ENCODE measurements at regions not wholly inside any gene's neighbourhood (a gene's known extent, or its start where the extent isn't known, plus 50 kb on each side); places are given as distances from the start of the nearest gene placed in this dataset.
"Not testable (repeated sequence)": the region's sequence is repeated elsewhere in the genome, so short reads cannot be mapped to it uniquely, and the experiment has no call there.

GRCh38 chr7:136479922-136480321 lies 388.5 kb upstream of the CHRM2 start:
- no peak overlapping the region for H3K4me3 ChIP-seq (ENCODE audit: low read length)
- no peak for TF ChIP-seq ZNF274 (IDR thresholded peaks at IDR 0.05; ENCODE audit: low read depth, low read length)

DNA sequence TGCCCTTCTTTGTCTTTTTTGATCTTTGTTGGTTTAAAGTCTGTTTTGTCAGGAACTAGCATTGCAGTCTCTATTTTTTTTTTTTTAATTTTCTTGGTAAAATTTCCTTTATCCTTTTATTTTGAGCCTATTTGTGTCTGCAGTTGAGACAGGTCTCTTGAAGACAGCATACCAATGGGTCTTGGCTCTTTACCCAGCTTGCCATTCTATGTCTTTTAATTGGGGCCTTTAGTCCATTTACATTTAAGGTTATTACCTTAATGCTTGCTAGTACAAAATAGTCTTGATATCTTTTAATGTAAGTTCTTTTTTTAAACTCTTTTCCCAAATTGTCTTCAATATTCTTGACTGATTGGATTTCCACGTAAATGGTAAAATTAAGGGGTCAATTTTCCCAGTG lies 398.3 kb upstream of the CHRM2 start:
- no peak overlapping the region for H3K4me3 ChIP-seq (ENCODE audit: low read length)
- TF ChIP-seq ZNF274 (IDR thresholded peaks at IDR 0.05; ENCODE audit: low read depth, low read length): no peak

DNA sequence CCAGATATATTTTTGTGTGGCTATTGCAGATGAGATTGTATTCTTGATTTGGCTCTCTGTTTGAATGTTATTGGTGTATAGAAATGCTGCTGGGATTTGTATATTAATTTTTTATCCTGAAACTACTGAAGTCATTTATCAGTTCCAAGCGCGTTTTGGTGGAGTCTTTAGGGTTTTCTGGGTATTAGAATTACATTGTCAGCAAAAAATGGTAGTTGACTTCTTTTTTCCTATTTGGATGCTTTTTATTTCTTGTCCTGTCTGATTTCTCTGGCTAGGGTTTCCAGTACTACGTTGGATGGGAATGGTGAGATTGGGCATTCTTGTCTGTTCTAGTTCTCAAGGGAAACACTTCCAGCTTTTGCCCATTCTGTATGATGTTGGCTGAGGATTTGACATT lies 415.5 kb upstream of the CHRM2 start:
- TF ChIP-seq ZNF274 (IDR thresholded peaks at IDR 0.05; ENCODE audit: low read depth, low read length): no peak
- no peak overlapping the region for H3K4me3 ChIP-seq (ENCODE audit: low read length)

DNA sequence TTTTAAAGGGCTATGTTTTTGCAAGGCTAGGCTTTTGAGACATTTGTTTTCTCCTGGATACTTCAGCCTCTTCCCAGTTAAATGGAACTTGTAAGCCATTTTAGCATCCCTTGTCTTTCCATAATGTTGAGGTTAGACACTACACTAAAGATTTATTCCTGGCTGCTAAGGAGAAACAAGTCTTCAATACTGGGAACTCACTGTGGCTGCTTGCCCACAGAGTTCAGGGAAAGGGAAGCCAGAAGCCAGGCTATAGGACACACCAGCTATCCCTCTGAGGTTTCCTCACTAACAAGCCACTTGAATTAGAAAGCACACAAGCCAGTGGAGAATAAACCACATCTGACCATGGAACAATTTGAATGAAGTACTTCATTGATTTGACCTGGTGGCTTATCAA lies 421.7 kb upstream of the CHRM2 start:
- no peak overlapping the region for H3K4me3 ChIP-seq (ENCODE audit: low read length)
- TF ChIP-seq ZNF274 (IDR thresholded peaks at IDR 0.05; ENCODE audit: low read depth, low read length): no peak

DNA sequence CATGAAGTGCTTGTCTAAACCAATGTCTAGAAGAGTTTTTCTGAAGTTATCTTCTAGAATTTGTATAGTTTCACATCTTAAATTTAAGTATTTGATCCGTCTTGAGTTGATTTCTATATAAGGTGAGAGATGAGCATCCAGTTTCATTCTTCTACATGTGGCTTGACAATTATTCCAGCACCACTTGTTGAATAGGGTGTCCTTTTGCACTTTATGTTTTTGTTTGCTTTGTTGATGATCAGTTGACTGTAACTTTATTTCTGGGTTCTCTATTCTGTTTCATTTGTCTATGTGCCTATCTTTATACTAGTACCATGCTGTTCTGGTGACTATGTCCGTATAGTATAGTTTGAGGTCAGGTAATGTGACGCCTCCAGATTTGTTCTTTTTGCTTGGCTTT lies 426.6 kb upstream of the CHRM2 start:
- no peak overlapping the region for H3K4me3 ChIP-seq (ENCODE audit: low read length)
- TF ChIP-seq ZNF274 (IDR thresholded peaks at IDR 0.05; ENCODE audit: low read depth, low read length): no peak

- H3K4me3 ChIP-seq (ENCODE audit: low read length): not testable (repeated sequence)
These were observed 436.7 kb upstream of the CHRM2 start for GRCh38 chr7:136431736-136432135.

DNA sequence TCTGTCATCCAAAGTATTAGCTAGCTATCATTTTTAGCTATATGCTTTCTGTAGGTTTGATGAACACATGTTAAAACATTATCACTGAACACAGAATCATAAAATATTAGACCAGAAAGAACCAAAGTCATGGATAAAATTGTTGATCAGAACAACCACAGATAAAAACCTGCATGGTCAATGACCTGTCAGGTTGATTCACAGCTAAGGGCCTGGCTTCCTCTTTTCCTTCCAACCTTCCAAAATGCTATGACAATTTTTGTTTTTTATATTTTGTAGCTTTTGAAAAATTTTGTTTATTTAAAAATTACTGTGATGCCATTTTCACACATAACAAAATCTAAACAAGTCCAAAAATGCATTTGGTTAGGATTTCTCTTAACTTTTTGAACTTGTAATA lies 444.4 kb upstream of the CHRM2 start:
- no peak overlapping the region for H3K4me3 ChIP-seq (ENCODE audit: low read length)
- no peak for TF ChIP-seq ZNF274 (IDR thresholded peaks at IDR 0.05; ENCODE audit: low read depth, low read length)

- H3K4me3 ChIP-seq (ENCODE audit: low read length): not testable (repeated sequence)
These were observed 442.6 kb upstream of the MTPN start for GRCh38 chr7:136419740-136420139.

GRCh38 chr7:136412952-136413351 lies 435.8 kb upstream of the MTPN start:
- H3K4me3 ChIP-seq (ENCODE audit: low read length): no peak overlapping the region
- TF ChIP-seq ZNF274 (IDR thresholded peaks at IDR 0.05; ENCODE audit: low read depth, low read length): no peak

GRCh38 chr7:136405931-136406777 lies 429.0 kb upstream of the MTPN start:
- H3K4me3 ChIP-seq (ENCODE audit: low read length): peak overlapping the region; percentile 31; the same call in 1 of the 2 replicates
- no peak for TF ChIP-seq ZNF274 (IDR thresholded peaks at IDR 0.05; ENCODE audit: low read depth, low read length)

- H3K4me3 ChIP-seq (ENCODE audit: low read length): no peak overlapping the region
- TF ChIP-seq ZNF274 (IDR thresholded peaks at IDR 0.05; ENCODE audit: low read depth, low read length): no peak
These were observed 426.4 kb upstream of the MTPN start for GRCh38 chr7:136403591-136403990.

DNA sequence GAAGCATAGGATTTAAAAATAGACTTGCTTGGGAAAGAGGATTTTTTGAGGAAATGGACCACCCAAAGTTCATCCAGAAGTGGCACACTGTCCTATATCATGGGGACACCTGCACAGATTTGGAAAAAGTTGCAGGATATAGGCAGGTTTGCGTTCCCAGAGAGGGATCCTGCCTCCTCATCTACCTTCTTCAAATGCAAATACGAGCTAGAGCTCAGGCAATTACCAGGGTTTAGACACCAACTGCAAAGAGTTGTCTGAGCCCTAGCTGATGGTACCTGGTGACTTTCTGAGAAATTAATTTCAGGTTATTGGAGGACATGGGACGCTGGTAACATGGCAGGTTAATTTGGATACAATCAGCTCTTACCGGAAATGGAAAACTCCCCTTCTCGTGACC lies 423.7 kb upstream of the MTPN start:
- TF ChIP-seq ZNF274 (IDR thresholded peaks at IDR 0.05; ENCODE audit: low read depth, low read length): no peak
- no peak overlapping the region for H3K4me3 ChIP-seq (ENCODE audit: low read length)

- TF ChIP-seq ZNF274 (IDR thresholded peaks at IDR 0.05; ENCODE audit: low read depth, low read length): no peak
- H3K4me3 ChIP-seq (ENCODE audit: low read length): no peak overlapping the region
These were observed 422.2 kb upstream of the MTPN start for GRCh38 chr7:136399385-136399784.

GRCh38 chr7:136392856-136393255 lies 415.7 kb upstream of the MTPN start:
- no peak overlapping the region for H3K4me3 ChIP-seq (ENCODE audit: low read length)
- no peak for TF ChIP-seq ZNF274 (IDR thresholded peaks at IDR 0.05; ENCODE audit: low read depth, low read length)

DNA sequence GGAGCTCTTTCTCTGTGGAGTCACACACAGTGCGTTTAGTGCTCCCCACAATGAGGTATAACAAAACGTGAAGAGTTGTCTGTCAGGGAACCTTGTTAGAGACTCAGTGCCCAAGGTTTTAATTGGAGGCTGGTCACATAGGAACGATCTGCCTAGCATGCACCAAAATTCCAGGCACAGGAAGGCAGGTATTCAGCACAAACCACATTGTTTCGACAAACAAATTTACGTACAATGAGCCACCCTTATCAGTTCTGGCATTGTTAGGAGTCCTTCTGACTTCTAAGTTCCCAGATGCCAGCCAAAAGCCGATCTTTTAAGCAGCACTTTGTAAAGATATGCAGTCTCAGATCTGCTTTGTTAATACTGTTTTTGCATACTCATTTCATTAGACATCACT lies 414.2 kb upstream of the MTPN start:
- no peak for TF ChIP-seq ZNF274 (IDR thresholded peaks at IDR 0.05; ENCODE audit: low read depth, low read length)

GRCh38 chr7:136389933-136390332 lies 412.8 kb upstream of the MTPN start:
- TF ChIP-seq ZNF274 (IDR thresholded peaks at IDR 0.05; ENCODE audit: low read depth, low read length): no peak
- no peak overlapping the region for H3K4me3 ChIP-seq (ENCODE audit: low read length)

More for the DNA sequence above, 414.2 kb upstream of the MTPN start:
- no peak overlapping the region for H3K4me3 ChIP-seq (ENCODE audit: low read length)
